Thyroid gland (tissue), 4 donors: ENCODE measurements at regions not wholly inside any gene's neighbourhood (a gene's known extent, or its start where the extent isn't known, plus 50 kb on each side); places are given as distances from the start of the nearest gene placed in this dataset.
"Not testable (repeated sequence)": the region's sequence is repeated elsewhere in the genome, so short reads cannot be mapped to it uniquely, and the experiment has no call there.

Source experiments
- DNase-seq, 2 donors: peaks; one replicate each; pipeline ENCODE4 v3.0.0-alpha.2; 2019
- H3K27ac ChIP-seq, 3 donors: fragments of 200-600 bp; sonication (generic); 1 replicate in 2 of 3; 2 replicates in 1 of 3; pipeline ENCODE4 v1.5.1; 2016 to 2019; ENCODE audit warnings: mild to moderate bottlenecking in 1 of 3, moderate library complexity in 1 of 3
- H3K27me3 ChIP-seq: fragments of 200-600 bp; sonication (generic); one replicate; pipeline ENCODE4 v1.5.1; 2019
- H3K36me3 ChIP-seq, 2 donors: fragments of 200-600 bp; sonication (generic); one replicate each; pipeline ENCODE4 v1.5.1; 2016 to 2019
- H3K4me1 ChIP-seq, 2 donors: fragments of 200-600 bp; sonication (generic); one replicate each; pipeline ENCODE4 v1.5.1; 2017 to 2019
- H3K4me3 ChIP-seq, 3 donors: fragments of 200-600 bp; sonication (generic); replicated peaks in 1 of 3; 1 replicate in 2 of 3; 2 replicates in 1 of 3; pipeline ENCODE4 v1.5.1; 2016; ENCODE audit warnings: mild to moderate bottlenecking in 1 of 3
- H3K9me3 ChIP-seq: fragments of 200-600 bp; sonication (generic); one replicate; pipeline ENCODE4 v1.5.1; 2017
- CTCF ChIP-seq, 6 experiments: fragments of 200-600 bp in 3 of 6; fragments of 450-650 bp in 3 of 6; sonication (generic) in 3 of 6; IDR thresholded peaks; one replicate each; pipeline ENCODE4 v1.5.1; 2016 to 2019; ENCODE audit warnings: antibody characterized with exemption in 6 of 6, mild to moderate bottlenecking in 2 of 6, inconsistent platforms in 1 of 6, moderate library complexity in 1 of 6
- POLR2A ChIP-seq, 2 donors: fragments of 450-650 bp; IDR thresholded peaks; one replicate each; pipeline ENCODE4 v1.6.1; 2017; ENCODE audit warnings: antibody characterized with exemption in 2 of 2, mild to moderate bottlenecking in 2 of 2, moderate library complexity in 1 of 2
- WGBS, 2 donors: methylation state at CpG; one replicate each; pipeline ENCODE4 v1.1.5; 2017; 5-methylcytosine and 5-hydroxymethylcytosine counted together
- intact Hi-C: fragments of 100-400 bp; cut with DNase I; formaldehyde crosslinking; loops from one replicate; pipeline ENCODE4 v1.15.1; 2023

DNA sequence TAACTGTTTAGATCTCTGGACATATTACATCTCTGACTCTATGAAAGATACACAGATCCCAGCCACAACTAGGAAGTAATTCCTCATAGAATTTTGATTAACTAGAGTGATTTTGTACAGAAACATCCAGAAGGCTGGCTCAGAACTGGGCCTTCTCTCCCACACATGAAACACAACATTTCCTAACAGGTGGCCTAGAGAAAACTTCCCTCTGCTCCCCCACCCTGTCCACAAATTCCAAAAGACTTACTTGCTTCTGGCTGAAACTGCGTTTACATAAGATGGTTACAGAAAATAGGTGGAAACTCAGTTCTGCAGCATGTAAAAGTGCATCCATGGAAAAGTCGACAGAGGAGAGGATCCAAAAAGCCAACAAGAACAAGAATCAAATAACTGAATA, 132.9 kb downstream of the FZD1 start:
- WGBS, 2 donors = 53% methylated on average over 2 of the region's 2 CpGs
- peak; percentile 1 to 2 for DNase-seq
- Histone ChIP-seq H3K27me3 (no peaks in the 10 kb centered on the region), H3K36me3 (no peaks in the 10 kb centered on the region), H3K27ac (peak overlapping the region in 2 of 3 donors; percentile 38 to 41), H3K9me3 (no peaks in the 10 kb centered on the region), H3K4me3 (no peak overlapping the region), H3K4me1 (peaks cover 4 to 14% of the 10 kb centered on the region in 2 donors)
- intact Hi-C loops = no loop called here
- TF ChIP-seq POLR2A (IDR thresholded peaks at IDR 0.05) = no peak
- TF ChIP-seq CTCF (IDR thresholded peaks at IDR 0.05) = no peak

- Histone ChIP-seq H3K4me3 (no peak overlapping the region), H3K27ac (peak overlapping the region in 2 of 3 donors; percentile 38 to 41), H3K27me3 (no peaks in the 10 kb centered on the region), H3K4me1 (peaks cover 4 to 14% of the 10 kb centered on the region in 2 donors), H3K9me3 (no peaks in the 10 kb centered on the region), H3K36me3 (no peaks in the 10 kb centered on the region)
- WGBS, 2 donors = 15 to 25% methylated on average over 2 of the region's 2 CpGs
- peak; percentile 13 to 16 for DNase-seq
- intact Hi-C loops = no loop called here
- no peak for TF ChIP-seq CTCF (IDR thresholded peaks at IDR 0.05)
- no peak for TF ChIP-seq POLR2A (IDR thresholded peaks at IDR 0.05)
Observed at GRCh38 chr7:91397612-91398011, 133.4 kb downstream of the FZD1 start.

GRCh38 chr7:91398341-91398740, 134.1 kb downstream of the FZD1 start:
- Histone ChIP-seq H3K27me3 (no peaks in the 10 kb centered on the region), H3K36me3 (no peaks in the 10 kb centered on the region)

GRCh38 chr7:91405092-91405788, 141.0 kb downstream of the FZD1 start:
- Histone ChIP-seq H3K36me3 (no peaks in the 10 kb centered on the region), H3K4me1 (no peaks in the 10 kb centered on the region), H3K27me3 (no peaks in the 10 kb centered on the region), H3K9me3 (no peaks in the 10 kb centered on the region), H3K4me3 (no peak overlapping the region), H3K27ac (no peak overlapping the region)
- TF ChIP-seq CTCF (IDR thresholded peaks at IDR 0.05) (no peak), POLR2A (IDR thresholded peaks at IDR 0.05) (no peak)
- DNase-seq = no peak
- intact Hi-C loops = no loop called here
- WGBS, 2 donors = 92 to 94% methylated on average over 3 of the region's 3 CpGs

More at GRCh38 chr7:91398341-91398740, 134.1 kb downstream of the FZD1 start:
- Histone ChIP-seq H3K9me3 (no peaks in the 10 kb centered on the region), H3K27ac (no peak overlapping the region), H3K4me3 (no peak overlapping the region), H3K4me1 (peaks cover 4 to 14% of the 10 kb centered on the region in 2 donors)
- no peak for TF ChIP-seq CTCF (IDR thresholded peaks at IDR 0.05)
- WGBS, 2 donors = 69 to 77% methylated on average over 2 of the region's 2 CpGs
- intact Hi-C loops = no loop called here
- DNase-seq = no peak

DNA sequence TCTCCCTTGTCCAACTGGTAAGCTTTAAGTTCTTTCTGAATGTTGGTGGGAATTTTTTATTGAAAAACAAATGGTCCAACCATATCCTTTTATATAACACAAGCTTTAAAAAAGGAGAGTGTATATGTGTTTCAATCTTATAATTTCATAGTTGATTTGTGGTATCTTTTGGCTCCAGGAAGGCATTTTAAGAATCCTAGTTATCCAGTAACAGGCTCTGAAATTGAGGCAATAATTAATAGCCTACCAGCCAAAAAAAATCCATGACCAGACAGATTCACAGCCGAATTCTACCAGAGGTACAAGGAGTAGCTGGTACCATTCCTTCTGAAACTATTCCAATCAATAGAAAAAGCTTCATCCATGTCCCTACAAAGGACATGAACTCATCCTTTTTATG, 141.6 kb downstream of the FZD1 start:
- WGBS, 2 donors = 92 to 94% methylated on average over 1 of the region's 1 CpG
- H3K27me3 ChIP-seq, H3K36me3 ChIP-seq, H3K4me3 ChIP-seq, H3K27ac ChIP-seq, DNase-seq, H3K9me3 ChIP-seq, H3K4me1 ChIP-seq, intact Hi-C loops: not testable (repeated sequence)
